Tibial nerve (tissue), 4 donors: ENCODE measurements at regions not wholly inside any gene's neighbourhood (a gene's known extent, or its start where the extent isn't known, plus 50 kb on each side); places are given as distances from the start of the nearest gene placed in this dataset.

ENCODE experiments used
- DNase-seq, 2 donors: peaks; one replicate each; pipeline ENCODE4 v3.0.0-alpha.2; 2019; ENCODE audit warnings: low spot score in 2 of 2
- H3K27ac ChIP-seq, 4 donors: fragments of 200-600 bp; sonication (generic) in 3 of 4; one replicate each; pipeline ENCODE4 v1.5.1; 2017 to 2019; ENCODE audit warnings: mild to moderate bottlenecking in 1 of 4
- H3K27me3 ChIP-seq, 2 donors: fragments of 200-600 bp; sonication (generic) in 1 of 2; one replicate each; pipeline versions ENCODE4 v1.5.1 to v1.6.0; 2017 to 2019
- H3K36me3 ChIP-seq, 3 donors: fragments of 200-600 bp; sonication (generic); one replicate each; pipeline ENCODE4 v1.5.1; 2018 to 2019
- H3K4me1 ChIP-seq, 4 donors: fragments of 200-600 bp; sonication (generic) in 3 of 4; one replicate each; pipeline ENCODE4 v1.5.1; 2017 to 2019
- H3K4me3 ChIP-seq, 4 donors: fragments of 200-600 bp; sonication (generic) in 3 of 4; one replicate each; pipeline ENCODE4 v1.5.1; 2017 to 2019; ENCODE audit warnings: mild to moderate bottlenecking in 1 of 4, moderate library complexity in 1 of 4
- H3K9me3 ChIP-seq, 4 donors: fragments of 200-600 bp; sonication (generic) in 3 of 4; one replicate each; pipeline ENCODE4 v1.5.1; 2017 to 2019
- CTCF ChIP-seq, 5 experiments: fragments of 200-600 bp in 3 of 5; fragments of 450-650 bp in 2 of 5; sonication (generic) in 3 of 5; IDR thresholded peaks; one replicate each; pipeline ENCODE4 v1.5.1; 2016 to 2019; ENCODE audit warnings: antibody characterized with exemption in 5 of 5, mild to moderate bottlenecking in 3 of 5, moderate library complexity in 2 of 5
- EP300 ChIP-seq, 2 donors: sonication (generic); formaldehyde crosslinking; IDR thresholded peaks; one replicate each; pipeline ENCODE4 v1.6.1; 2017; ENCODE audit warnings: antibody characterized with exemption in 2 of 2, mild to moderate bottlenecking in 1 of 2
- POLR2A ChIP-seq, 2 donors: fragments of 450-650 bp; IDR thresholded peaks; one replicate each; pipeline ENCODE4 v1.6.1; 2017; ENCODE audit warnings: antibody characterized with exemption in 2 of 2, mild to moderate bottlenecking in 2 of 2, moderate library complexity in 2 of 2
- WGBS, 2 donors: methylation state at CpG; one replicate each; pipeline ENCODE4 v1.1.5; 2018; 5-methylcytosine and 5-hydroxymethylcytosine counted together

GRCh38 chr15:66921319-66921915 lies 144.0 kb upstream of the SMAD3 start:
- no peak for TF ChIP-seq CTCF (IDR thresholded peaks at IDR 0.05)
- peak in 1 of 2 donors; percentile 46 for TF ChIP-seq EP300 (IDR thresholded peaks at IDR 0.05)
- no peak for TF ChIP-seq POLR2A (IDR thresholded peaks at IDR 0.05)
- no peaks in the 10 kb centered on the region for H3K36me3 ChIP-seq
- WGBS, 2 donors: 49 to 53% methylated on average over 6 of the region's 6 CpGs

GRCh38 chr15:66922608-66923007 lies 142.8 kb upstream of the SMAD3 start:
- Histone ChIP-seq H3K4me1 (peaks cover 0 to under 1% (median 0%) of the 10 kb centered on the region in 4 donors), H3K27me3 (no peaks in the 10 kb centered on the region), H3K27ac (no peak overlapping the region), H3K36me3 (no peaks in the 10 kb centered on the region), H3K9me3 (peaks cover 0 to 24% (median 5%) of the 10 kb centered on the region in 4 donors), H3K4me3 (no peak overlapping the region)
- 53 to 69% methylated on average over 3 of the region's 3 CpGs for WGBS, 2 donors
- no peak for TF ChIP-seq CTCF (IDR thresholded peaks at IDR 0.05)
- TF ChIP-seq POLR2A (IDR thresholded peaks at IDR 0.05): no peak
- no peak for TF ChIP-seq EP300 (IDR thresholded peaks at IDR 0.05)
- DNase-seq: no peak

More at GRCh38 chr15:66921319-66921915, 144.0 kb upstream of the SMAD3 start:
- H3K4me1 ChIP-seq: no peaks in the 10 kb centered on the region
- DNase-seq: no peak
- H3K4me3 ChIP-seq: no peak overlapping the region
- H3K27me3 ChIP-seq: no peaks in the 10 kb centered on the region
- peaks cover 0 to 27% (median 5%) of the 10 kb centered on the region in 4 donors for H3K9me3 ChIP-seq
- H3K27ac ChIP-seq: no peak overlapping the region

- TF ChIP-seq EP300 (IDR thresholded peaks at IDR 0.05): no peak
- no peak for TF ChIP-seq POLR2A (IDR thresholded peaks at IDR 0.05)
- peak in 3 of 5 experiments; percentile 9 to 17 (median 10) for TF ChIP-seq CTCF (IDR thresholded peaks at IDR 0.05)
- H3K4me3 ChIP-seq: no peak overlapping the region
- no peaks in the 10 kb centered on the region for H3K36me3 ChIP-seq
- H3K9me3 ChIP-seq: peaks cover 0 to 17% (median 3%) of the 10 kb centered on the region in 4 donors
- no peaks in the 10 kb centered on the region for H3K27me3 ChIP-seq
- no peak for DNase-seq
- H3K4me1 ChIP-seq: peaks cover 0 to 9% (median 0%) of the 10 kb centered on the region in 4 donors
- WGBS, 2 donors: 25 to 39% methylated on average over 7 of the region's 7 CpGs
- no peak overlapping the region for H3K27ac ChIP-seq
Measured at GRCh38 chr15:66923438-66923881, 141.9 kb upstream of the SMAD3 start.

- 89% methylated on average over 3 of the region's 3 CpGs for WGBS, 2 donors
- TF ChIP-seq EP300 (IDR thresholded peaks at IDR 0.05) (no peak), POLR2A (IDR thresholded peaks at IDR 0.05) (no peak), CTCF (IDR thresholded peaks at IDR 0.05) (no peak)
- H3K27me3 ChIP-seq: no peaks in the 10 kb centered on the region
- no peak overlapping the region for H3K4me3 ChIP-seq
- peaks cover 0 to 10% (median 0%) of the 10 kb centered on the region in 4 donors for H3K4me1 ChIP-seq
- no peak overlapping the region for H3K27ac ChIP-seq
- DNase-seq: no peak
- no peaks in the 10 kb centered on the region for H3K36me3 ChIP-seq
- peaks cover 0 to 16% (median 3%) of the 10 kb centered on the region in 4 donors for H3K9me3 ChIP-seq
Measured at GRCh38 chr15:66924889-66925288, 140.5 kb upstream of the SMAD3 start.

GRCh38 chr15:66925721-66926120 lies 139.7 kb upstream of the SMAD3 start:
- no peaks in the 10 kb centered on the region for H3K36me3 ChIP-seq
- H3K4me3 ChIP-seq: no peak overlapping the region
- no peaks in the 10 kb centered on the region for H3K27me3 ChIP-seq
- H3K9me3 ChIP-seq: peaks cover 0 to 16% (median 3%) of the 10 kb centered on the region in 4 donors
- TF ChIP-seq CTCF (IDR thresholded peaks at IDR 0.05) (no peak), EP300 (IDR thresholded peaks at IDR 0.05) (no peak), POLR2A (IDR thresholded peaks at IDR 0.05) (no peak)
- WGBS, 2 donors: 92 to 96% methylated on average over 4 of the region's 4 CpGs
- H3K27ac ChIP-seq: no peak overlapping the region
- no peak for DNase-seq
- peaks cover 0 to 13% (median under 1%) of the 10 kb centered on the region in 4 donors for H3K4me1 ChIP-seq
